Keratinocyte (primary cell): ENCODE measurements at regions not wholly inside any gene's neighbourhood (a gene's known extent, or its start where the extent isn't known, plus 50 kb on each side); places are given as distances from the start of the nearest gene placed in this dataset.
"Not testable (repeated sequence)": the region's sequence is repeated elsewhere in the genome, so short reads cannot be mapped to it uniquely, and the experiment has no call there.

Experiments
- DNase-seq: peaks from one replicate; pipeline ENCODE4 v3.0.0-alpha.2; 2011; ENCODE audit warnings: low read depth, missing footprints, low spot score
- FAIRE-seq: peaks from 2 replicates; lab custom pipeline; 2011; peaks lifted over from hg19 to GRCh38; lab: Jason Lieb, UNC
- H2AFZ ChIP-seq: 2 replicates; pipeline ENCODE4 v1.6.0; 2012; ENCODE audit warnings: low read length, control low read depth, inconsistent platforms; ENCODE audit not compliant: control insufficient read depth
- H3K27ac ChIP-seq: 2 replicates; pipeline ENCODE4 v1.5.1; 2011; ENCODE audit warnings: low read length; ENCODE audit not compliant: control insufficient read depth, insufficient read depth
- H3K27me3 ChIP-seq: 3 replicates; pipeline ENCODE4 v1.6.0; 2011; ENCODE audit warnings: low read length; ENCODE audit not compliant: control insufficient read depth, insufficient read depth; ENCODE audit errors: extremely low read depth
- H3K36me3 ChIP-seq, 2 experiments: 2 replicates in 1 of 2; 3 replicates in 1 of 2; pipeline ENCODE4 v1.5.1; 2011; ENCODE audit warnings: low read length in 2 of 2, mild to moderate bottlenecking in 1 of 2; ENCODE audit not compliant: control insufficient read depth in 2 of 2, insufficient read depth in 2 of 2; ENCODE audit errors: extremely low read depth in 1 of 2
- H3K4me1 ChIP-seq: 3 replicates; pipeline ENCODE4 v1.5.1; 2011; ENCODE audit warnings: low read length; ENCODE audit not compliant: control insufficient read depth, insufficient read depth; ENCODE audit errors: extremely low read depth
- H3K4me2 ChIP-seq: 3 replicates; pipeline ENCODE4 v1.6.0; 2011; ENCODE audit warnings: low read depth, low read length; ENCODE audit not compliant: control insufficient read depth, insufficient read depth; ENCODE audit errors: extremely low read depth
- H3K4me3 ChIP-seq, 3 experiments: fragments of 200-600 bp in 1 of 3; sonication (generic) in 1 of 3; 2 replicates in 2 of 3; 3 replicates in 1 of 3; pipeline ENCODE4 v1.5.1; 2011 to 2016; ENCODE audit warnings: low read length in 3 of 3, mild to moderate bottlenecking in 3 of 3, control low read depth in 2 of 3, inconsistent platforms in 1 of 3, low read depth in 1 of 3, mixed read lengths in 1 of 3, mixed run types in 1 of 3, moderate library complexity in 1 of 3; ENCODE audit not compliant: control insufficient read depth in 2 of 3, insufficient read depth in 2 of 3; ENCODE audit errors: extremely low read depth in 1 of 3
- H3K79me2 ChIP-seq: 2 replicates; pipeline ENCODE4 v1.6.0; 2012; ENCODE audit warnings: low read length; ENCODE audit not compliant: control insufficient read depth, insufficient read depth
- H3K9ac ChIP-seq: 3 replicates; pipeline ENCODE4 v1.6.0; 2011; ENCODE audit warnings: low read length; ENCODE audit not compliant: control insufficient read depth, insufficient read depth; ENCODE audit errors: extremely low read depth
- H3K9me1 ChIP-seq: 3 replicates; pipeline ENCODE4 v1.6.0; 2011; ENCODE audit warnings: low read length; ENCODE audit not compliant: control insufficient read depth, insufficient read depth; ENCODE audit errors: extremely low read depth
- H3K9me3 ChIP-seq: 2 replicates; pipeline ENCODE4 v1.5.1; 2012; ENCODE audit warnings: low read depth, low read length; ENCODE audit not compliant: control insufficient read depth
- H4K20me1 ChIP-seq: 3 replicates; pipeline ENCODE4 v1.6.0; 2011; ENCODE audit warnings: low read length; ENCODE audit not compliant: control insufficient read depth, insufficient read depth; ENCODE audit errors: extremely low read depth
- EZH2 ChIP-seq: IDR thresholded peaks from one replicate; pipeline ENCODE4 v1.6.1; 2012; ENCODE audit warnings: inconsistent platforms, mild to moderate bottlenecking, low read length, moderate library complexity
- dilution Hi-C: fragments of 300-500 bp; cut with MboI; formaldehyde crosslinking; loops from one replicate; pipeline ENCODE4 v1.7.0; 2020; ENCODE audit warnings: low sequenced_read_pairs; ENCODE audit not compliant: extremely low pct_ligation_motif_present
- TF ChIP-seq, protein P1 (sequence below), 3 experiments: IDR thresholded peaks in 1 of 3; conservative IDR thresholded peaks in 1 of 3; optimal IDR thresholded peaks in 1 of 3; 2 replicates in 2 of 3; 3 replicates in 1 of 3; pipeline versions ENCODE3 to v1.5.1; 2011; ENCODE audit warnings: low read length in 3 of 3, mild to moderate bottlenecking in 3 of 3, moderate library complexity in 2 of 3, control low read depth in 1 of 3, inconsistent platforms in 1 of 3; ENCODE audit not compliant: insufficient read depth in 2 of 3; ENCODE audit errors: extremely low read depth in 1 of 3

DNA sequence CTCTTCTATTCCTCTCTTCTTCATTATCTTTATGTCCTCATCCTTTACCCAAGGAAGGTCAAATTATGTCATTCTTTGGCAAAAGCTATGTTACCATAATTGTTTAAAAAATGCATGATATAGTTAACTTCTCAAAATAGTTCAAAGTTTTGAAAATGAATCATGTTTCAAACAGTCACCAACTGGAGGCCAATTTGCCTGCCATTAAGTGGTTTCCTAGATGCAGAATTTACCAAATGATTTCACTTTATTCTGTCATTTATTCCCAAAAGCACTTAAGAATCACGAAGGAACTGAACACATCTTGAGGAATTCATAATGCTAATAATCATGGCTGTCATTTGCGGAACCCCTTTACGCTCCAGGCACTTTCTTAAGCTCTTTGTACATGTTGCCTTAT, 190.9 kb upstream of the CDH11 start:
- no peaks in the 10 kb centered on the region for H3K36me3 ChIP-seq
- no peak for FAIRE-seq
- H3K4me1 ChIP-seq: no peaks in the 10 kb centered on the region
- H3K9ac ChIP-seq: no peak overlapping the region
- H3K4me3 ChIP-seq: no peak overlapping the region
- no peak overlapping the region for H3K4me2 ChIP-seq
- dilution Hi-C loops: no loop called here
- H2AFZ ChIP-seq: no peak overlapping the region
- no peaks in the 10 kb centered on the region for H3K79me2 ChIP-seq
- H3K27ac ChIP-seq: no peak overlapping the region
- H3K9me1 ChIP-seq: no peaks in the 10 kb centered on the region
- DNase-seq: no peak
- H3K9me3 ChIP-seq: no peaks in the 10 kb centered on the region
- TF ChIP-seq, protein P1, sequence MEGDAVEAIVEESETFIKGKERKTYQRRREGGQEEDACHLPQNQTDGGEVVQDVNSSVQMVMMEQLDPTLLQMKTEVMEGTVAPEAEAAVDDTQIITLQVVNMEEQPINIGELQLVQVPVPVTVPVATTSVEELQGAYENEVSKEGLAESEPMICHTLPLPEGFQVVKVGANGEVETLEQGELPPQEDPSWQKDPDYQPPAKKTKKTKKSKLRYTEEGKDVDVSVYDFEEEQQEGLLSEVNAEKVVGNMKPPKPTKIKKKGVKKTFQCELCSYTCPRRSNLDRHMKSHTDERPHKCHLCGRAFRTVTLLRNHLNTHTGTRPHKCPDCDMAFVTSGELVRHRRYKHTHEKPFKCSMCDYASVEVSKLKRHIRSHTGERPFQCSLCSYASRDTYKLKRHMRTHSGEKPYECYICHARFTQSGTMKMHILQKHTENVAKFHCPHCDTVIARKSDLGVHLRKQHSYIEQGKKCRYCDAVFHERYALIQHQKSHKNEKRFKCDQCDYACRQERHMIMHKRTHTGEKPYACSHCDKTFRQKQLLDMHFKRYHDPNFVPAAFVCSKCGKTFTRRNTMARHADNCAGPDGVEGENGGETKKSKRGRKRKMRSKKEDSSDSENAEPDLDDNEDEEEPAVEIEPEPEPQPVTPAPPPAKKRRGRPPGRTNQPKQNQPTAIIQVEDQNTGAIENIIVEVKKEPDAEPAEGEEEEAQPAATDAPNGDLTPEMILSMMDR (optimal IDR thresholded peaks at IDR 0.05 in 1 of 3, IDR thresholded peaks at IDR 0.05 in 1 of 3, conservative IDR thresholded peaks at IDR 0.05 in 1 of 3; ENCODE audit: extremely low read depth in 1 of 3, insufficient read depth in 2 of 3, low read length in 3 of 3): no peak
- TF ChIP-seq EZH2: no peak
- no peaks in the 10 kb centered on the region for H4K20me1 ChIP-seq
- H3K27me3 ChIP-seq: no peaks in the 10 kb centered on the region

DNA sequence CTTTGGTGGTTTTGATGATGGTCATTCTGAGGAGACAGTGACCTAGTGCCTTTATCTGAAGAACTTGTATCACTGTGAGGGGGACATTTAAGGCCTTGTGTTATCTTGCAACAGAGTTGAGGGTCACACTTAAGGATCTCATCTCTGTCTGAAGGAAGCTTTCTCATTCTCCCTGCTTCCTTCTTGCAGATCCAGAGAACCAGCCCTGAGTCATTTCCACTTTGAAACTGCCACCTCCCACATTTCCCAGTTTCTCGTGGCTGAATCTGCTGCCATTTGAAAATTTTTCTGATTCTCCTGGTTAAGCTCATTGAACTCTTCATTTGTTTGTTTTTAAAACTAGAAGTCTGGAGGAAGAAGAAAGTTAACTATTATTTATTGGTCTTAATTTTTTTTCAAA, 190.2 kb upstream of the CDH11 start:
- DNase-seq (no peak), FAIRE-seq (no peak)
- no peaks in the 10 kb centered on the region for H3K79me2 ChIP-seq
- dilution Hi-C loops: no loop called here
- no peak overlapping the region for H3K27ac ChIP-seq
- no peaks in the 10 kb centered on the region for H4K20me1 ChIP-seq
- H3K4me1 ChIP-seq: no peaks in the 10 kb centered on the region
- no peaks in the 10 kb centered on the region for H3K9me1 ChIP-seq
- H3K4me2 ChIP-seq: no peak overlapping the region
- H3K9me3 ChIP-seq: no peaks in the 10 kb centered on the region
- no peak for TF ChIP-seq EZH2
- no peak overlapping the region for H3K9ac ChIP-seq
- H3K36me3 ChIP-seq: no peaks in the 10 kb centered on the region
- no peak overlapping the region for H3K4me3 ChIP-seq
- no peak overlapping the region for H2AFZ ChIP-seq
- no peaks in the 10 kb centered on the region for H3K27me3 ChIP-seq

DNA sequence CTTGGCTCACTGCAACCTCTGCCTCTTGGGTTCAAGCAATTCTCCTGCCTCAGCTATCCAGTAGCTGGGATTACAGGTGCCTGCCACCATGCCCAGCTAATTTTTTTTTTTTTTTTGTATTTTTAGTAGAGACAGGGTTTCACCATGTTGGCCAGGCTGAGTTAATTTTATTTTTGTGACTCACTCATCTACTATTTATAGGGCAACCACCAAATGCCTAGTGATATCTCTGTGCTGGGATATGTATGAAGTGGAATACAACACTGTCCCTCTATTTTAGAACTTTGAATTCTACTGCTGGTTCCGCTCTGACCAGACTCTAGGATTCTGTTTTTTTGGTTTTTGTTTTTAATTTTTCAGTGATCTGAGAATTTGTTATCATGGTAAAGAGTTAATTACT, 188.6 kb upstream of the CDH11 start:
- not testable (repeated sequence) for H3K27ac ChIP-seq

More for the DNA sequence above, 188.6 kb upstream of the CDH11 start:
- H3K4me2 ChIP-seq, H3K27me3 ChIP-seq, H3K79me2 ChIP-seq, DNase-seq, FAIRE-seq, H3K9me3 ChIP-seq, H4K20me1 ChIP-seq, H3K4me3 ChIP-seq, H3K9me1 ChIP-seq, H3K36me3 ChIP-seq, H2AFZ ChIP-seq, H3K4me1 ChIP-seq, dilution Hi-C loops, H3K9ac ChIP-seq: not testable (repeated sequence)
